ENCODE measurements at regions not wholly inside any gene's neighbourhood (a gene's known extent, or its start where the extent isn't known, plus 50 kb on each side); places are given as distances from the start of the nearest gene placed in this dataset.
"Not testable (repeated sequence)": the region's sequence is repeated elsewhere in the genome, so short reads cannot be mapped to it uniquely, and the experiment has no call there.

DNA sequence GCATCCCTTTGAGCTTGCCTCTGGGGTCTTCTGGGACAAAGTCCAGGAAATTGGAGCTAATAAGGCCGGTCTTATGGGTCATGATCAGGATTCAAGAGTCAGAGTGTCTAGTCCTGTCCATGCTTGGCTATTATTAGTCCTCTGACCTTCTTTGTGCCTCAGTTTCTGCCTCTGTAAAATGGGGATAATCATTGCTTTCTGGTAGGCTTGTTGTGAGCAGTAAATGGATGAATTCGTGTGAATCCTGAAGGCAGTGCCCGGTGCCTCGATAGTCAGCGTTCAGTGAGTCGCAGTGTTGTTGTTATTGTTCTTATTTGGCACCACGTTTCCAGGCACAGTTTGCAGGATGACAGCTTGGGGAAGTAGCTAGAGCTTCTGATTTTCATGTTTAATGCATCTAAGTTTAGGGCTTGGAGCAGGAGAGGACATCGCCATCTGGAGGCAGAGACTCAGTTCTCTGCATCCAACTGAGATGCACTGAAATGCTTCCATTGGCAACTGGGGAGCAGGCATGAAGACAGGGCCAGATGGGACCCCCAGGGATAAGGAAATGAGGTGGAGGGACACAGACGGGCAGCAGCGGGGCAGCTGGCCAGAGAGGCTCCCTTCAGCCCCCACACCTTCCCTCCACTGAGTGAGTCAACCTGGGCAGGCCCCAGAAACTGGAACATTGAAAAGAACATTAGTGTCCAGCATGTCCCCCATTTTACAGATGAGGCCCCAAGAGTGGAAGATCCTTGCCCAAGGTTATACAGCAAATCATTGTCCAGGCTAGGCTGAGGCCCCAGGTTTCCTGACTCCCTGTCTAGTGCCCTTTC is 160.3 kb downstream of the PTPRU start:
- no peak for DNase-seq

GRCh38 chr1:29395736-29396437 is 159.6 kb downstream of the PTPRU start:
- no peak for DNase-seq

DNA sequence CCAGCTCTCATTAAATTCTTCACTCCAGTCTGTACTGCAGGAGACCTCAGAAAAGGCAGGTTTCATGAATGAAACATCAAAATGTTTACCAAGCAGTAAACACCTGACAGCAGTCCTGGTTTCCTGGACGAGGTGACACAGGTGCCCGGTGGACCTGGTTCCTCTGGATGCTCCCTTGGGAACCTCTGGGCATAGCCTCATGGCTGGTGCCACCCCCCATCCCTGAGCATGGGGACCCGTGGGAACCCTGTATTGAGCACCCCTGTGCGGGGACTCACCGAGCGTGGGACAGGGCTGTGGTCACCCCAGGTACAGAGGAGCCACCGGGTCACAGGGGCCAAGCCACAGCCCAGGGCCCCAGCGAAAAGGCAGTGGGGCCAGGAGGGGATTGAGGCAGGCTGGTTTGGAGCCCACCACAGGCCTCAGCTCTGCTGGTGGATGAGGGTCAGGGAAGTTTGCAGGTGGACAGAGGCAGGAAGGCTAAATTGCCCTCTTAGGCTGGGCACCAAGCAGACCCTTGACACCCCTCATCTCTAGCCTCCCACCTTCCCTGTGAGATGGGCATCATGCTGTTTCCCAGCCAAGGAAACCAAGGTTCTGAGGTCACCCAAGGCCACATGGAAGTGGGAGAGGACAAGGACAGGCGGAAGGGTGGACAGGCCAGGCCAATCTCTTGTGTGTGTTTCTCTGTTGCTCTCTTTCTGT is 158.4 kb downstream of the PTPRU start:
- no peak for DNase-seq

DNA sequence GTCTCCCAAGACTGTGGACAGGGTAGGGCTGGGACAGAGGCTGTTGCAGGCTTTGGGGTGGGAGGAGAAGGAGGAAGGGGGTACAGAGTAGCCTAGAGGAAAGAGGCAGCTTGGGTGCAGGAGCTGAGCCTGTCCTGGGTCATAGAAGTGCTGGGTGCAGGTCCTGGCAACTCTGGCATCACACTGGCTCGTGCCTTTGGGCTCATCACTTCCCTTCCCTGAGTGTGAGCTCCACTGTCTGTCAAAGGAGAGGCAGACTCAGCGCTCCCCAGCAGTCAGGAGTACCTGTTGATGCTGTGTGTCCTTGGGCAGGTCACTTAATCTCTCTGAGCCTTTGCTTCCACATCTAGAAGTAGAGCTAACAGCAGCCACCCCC is 157.1 kb downstream of the PTPRU start:
- no peak for DNase-seq

DNA sequence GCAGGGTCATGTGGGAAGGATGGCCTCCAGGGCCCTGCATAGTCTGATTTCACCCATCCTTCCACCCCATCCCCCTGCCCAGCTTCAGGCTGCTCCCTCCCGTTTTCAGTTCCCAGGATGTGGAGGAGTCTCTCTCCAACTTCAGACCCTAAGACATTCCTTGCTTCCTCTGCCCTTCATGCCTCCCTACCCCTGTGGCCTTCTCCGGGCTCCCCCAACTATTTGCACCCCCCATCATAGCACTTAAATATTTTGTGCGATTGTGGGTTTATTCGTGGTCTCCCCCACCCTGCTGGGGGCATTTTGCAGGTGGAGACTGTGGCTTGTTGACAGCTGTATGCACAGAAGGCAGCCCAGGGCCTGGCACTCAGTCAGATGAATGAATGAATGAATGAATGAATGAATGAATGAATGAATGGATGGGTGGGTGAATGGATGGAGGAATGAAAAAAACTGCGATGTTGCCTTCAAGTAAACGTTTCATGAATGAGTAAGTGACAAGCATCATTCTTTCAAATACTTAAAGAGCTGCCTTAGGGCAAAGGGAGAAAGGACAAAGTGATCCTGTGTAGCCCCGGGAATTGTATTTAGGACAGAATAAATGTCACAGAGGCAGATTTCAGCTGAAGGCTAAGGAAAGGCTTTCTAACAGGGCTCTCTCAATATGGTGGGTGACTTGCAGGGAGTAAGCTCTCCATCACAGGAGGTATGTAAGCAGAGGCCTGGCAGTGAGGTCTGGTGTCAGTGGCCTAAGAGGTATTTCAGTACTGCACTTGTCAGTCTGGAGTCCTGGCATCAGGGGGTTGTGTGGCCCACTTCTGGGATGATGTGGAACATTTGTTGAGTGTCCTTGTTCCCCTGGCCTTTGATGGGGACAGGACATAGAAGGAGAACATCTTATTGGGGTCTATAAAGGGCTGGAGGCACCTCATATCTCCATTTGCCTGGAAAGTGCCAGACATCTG is 156.4 kb downstream of the PTPRU start:
- DNase-seq, result no peak

DNA sequence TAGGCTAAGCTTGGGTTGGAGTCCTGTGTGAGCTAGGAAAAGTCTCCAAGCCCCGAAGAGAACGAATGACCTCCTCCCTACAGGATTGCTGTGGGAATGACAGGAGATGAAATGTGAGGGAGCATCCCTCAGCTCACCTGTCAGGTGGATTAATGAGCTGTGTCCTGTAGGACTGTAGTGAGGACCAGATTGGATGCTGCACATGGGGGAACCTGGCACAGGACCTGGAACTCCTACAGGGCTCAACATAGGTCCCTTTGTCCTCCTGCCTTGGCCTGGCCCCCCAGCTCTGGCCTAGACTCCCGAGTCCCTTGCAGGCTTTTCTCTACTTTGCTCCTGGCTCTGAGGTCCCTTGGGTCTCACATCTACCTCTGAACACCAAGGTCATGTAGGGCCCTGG is 155.7 kb downstream of the PTPRU start:
- DNase-seq, result no peak

- DNase-seq, result no peak
These were observed 155.1 kb downstream of the PTPRU start for GRCh38 chr1:29391362-29391880.

GRCh38 chr1:29390491-29391361 is 154.4 kb downstream of the PTPRU start:
- DNase-seq, result no peak

- no peak for DNase-seq
These were observed 153.8 kb downstream of the PTPRU start for GRCh38 chr1:29390075-29390474.

GRCh38 chr1:29389533-29390041 is 153.3 kb downstream of the PTPRU start:
- no peak for DNase-seq

- DNase-seq, result no peak
These were observed 152.6 kb downstream of the PTPRU start for GRCh38 chr1:29388884-29389283.

GRCh38 chr1:29388170-29388569 is 151.8 kb downstream of the PTPRU start:
- DNase-seq, result no peak

GRCh38 chr1:29387210-29387609 is 150.9 kb downstream of the PTPRU start:
- DNase-seq, result no peak

DNA sequence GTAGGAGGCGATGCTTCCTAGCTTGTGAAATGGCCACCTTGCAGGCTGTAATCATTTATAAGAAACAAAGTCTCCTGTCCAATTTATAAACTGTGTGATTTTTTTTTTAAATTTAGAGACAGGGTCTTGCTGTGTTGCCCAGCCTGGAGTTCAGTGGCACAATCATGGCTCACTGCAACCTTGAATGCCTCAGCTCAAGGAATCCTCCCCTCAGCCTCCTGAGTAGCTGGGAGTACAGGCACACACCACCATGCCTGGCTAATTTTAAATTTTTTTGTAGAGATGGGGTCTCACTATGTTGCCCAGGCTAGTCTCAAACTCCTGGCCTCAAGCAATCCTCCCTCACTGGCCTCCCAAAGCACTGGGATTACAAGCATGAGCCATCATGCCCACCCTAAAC is 150.1 kb downstream of the PTPRU start:
- DNase-seq, result not testable (repeated sequence)

- DNase-seq, result no peak
These were observed 149.6 kb downstream of the PTPRU start for GRCh38 chr1:29385966-29386365.

- DNase-seq, result no peak
These were observed 148.2 kb downstream of the PTPRU start for GRCh38 chr1:29384496-29385015.

DNA sequence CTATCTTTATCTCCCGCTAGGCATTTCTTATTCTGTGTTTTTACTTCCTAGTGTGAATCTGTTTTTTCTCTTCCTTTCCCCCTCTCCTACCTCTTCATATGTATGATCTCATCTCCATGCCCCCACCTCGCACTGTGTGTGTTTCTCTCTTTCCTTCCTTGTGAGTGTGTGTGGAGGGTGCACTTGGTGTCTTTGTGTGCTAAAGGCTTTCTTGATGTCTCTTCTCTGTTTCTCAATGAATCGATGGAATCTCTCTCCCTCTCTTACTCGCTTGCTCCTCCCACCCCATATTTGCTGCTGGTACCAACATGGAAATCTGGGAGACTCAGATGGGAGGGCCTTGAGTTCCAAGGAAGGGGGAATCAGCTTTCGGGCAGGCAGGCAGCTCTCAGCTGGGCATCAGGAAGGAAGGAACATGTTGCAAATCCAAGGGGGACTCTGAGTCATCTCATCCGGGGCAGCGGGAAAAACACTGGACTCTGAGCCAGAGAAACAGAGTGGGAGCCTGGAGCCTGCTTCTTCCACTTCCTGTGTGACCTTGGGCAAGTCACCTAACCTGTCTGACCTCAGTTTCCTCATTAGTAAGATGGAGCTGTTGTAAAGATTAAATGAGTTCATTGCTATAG is 147.5 kb downstream of the PTPRU start:
- DNase-seq, result no peak

DNA sequence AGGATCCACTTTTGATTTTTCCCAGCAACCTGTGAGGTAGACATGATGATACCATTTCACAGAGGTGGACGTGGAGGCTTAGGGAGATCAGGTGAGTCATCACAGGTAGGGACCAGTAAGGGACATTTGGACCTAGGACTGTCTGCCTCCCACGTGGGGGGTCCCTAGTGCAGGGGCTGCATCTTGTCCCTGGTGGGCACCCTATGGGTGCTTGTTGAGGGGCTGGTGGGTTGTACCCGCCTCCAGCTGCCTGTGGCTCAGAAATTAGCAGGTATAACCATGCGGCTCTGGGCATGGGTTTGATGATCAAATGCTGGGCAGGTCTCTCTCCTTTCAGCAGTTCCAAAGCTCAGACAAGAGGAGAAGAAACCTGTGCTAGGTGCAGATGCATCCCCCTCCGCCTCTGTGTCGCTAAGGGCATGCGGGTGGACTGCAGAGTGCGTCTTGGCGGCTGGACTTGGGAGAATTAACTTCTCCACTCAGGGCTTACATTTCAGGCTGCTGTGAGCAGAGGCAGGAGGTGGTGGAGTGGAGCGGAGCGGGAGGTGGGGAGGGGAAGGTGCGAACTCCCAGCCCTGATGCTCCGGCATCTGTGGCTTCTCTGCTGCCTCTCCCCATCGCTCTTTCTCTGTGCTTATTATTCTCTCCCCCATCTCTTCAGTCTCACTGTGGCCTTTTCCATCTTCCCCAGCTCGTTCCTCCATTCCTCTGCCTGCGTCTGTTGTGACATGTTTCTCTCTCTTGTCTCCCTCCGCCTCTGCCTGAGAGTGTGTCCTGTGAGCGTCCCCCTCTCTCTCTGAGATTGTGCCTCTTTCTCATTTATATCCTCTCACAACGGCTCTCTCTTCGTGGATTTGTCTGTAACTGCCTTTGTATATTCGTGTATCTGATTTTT is 146.8 kb downstream of the PTPRU start:
- no peak for DNase-seq

- DNase-seq, result no peak
These were observed 145.1 kb downstream of the PTPRU start for GRCh38 chr1:29381426-29381825.
